Body of pancreas (tissue), 4 donors: ENCODE measurements at regions not wholly inside any gene's neighbourhood (a gene's known extent, or its start where the extent isn't known, plus 50 kb on each side); places are given as distances from the start of the nearest gene placed in this dataset.

ENCODE experiments used
- CTCF ChIP-seq, 7 experiments: fragments of 450-650 bp in 4 of 7; fragments of 200-600 bp in 3 of 7; sonication (generic) in 3 of 7; IDR thresholded peaks; one replicate each; pipeline ENCODE4 v1.5.1; 2016 to 2019; ENCODE audit warnings: antibody characterized with exemption in 7 of 7
- POLR2A ChIP-seq, 3 donors: fragments of 450-650 bp; IDR thresholded peaks; one replicate each; pipeline ENCODE4 v1.6.1; 2016; ENCODE audit warnings: antibody characterized with exemption in 3 of 3, mild to moderate bottlenecking in 2 of 3

GRCh38 chr5:56291079-56291643 is 58.0 kb upstream of the ANKRD55 start:
- TF ChIP-seq CTCF (IDR thresholded peaks at IDR 0.05), result no peak
- no peak for TF ChIP-seq POLR2A (IDR thresholded peaks at IDR 0.05)
